Neuronal stem cell (in vitro differentiated cells): ENCODE measurements at regions not wholly inside any gene's neighbourhood (a gene's known extent, or its start where the extent isn't known, plus 50 kb on each side); places are given as distances from the start of the nearest gene placed in this dataset.

Experiments used
- DNase-seq: peaks from one replicate; pipeline ENCODE4 v3.0.0-alpha.2; 2013; ENCODE audit warnings: low spot score
- H2AFZ ChIP-seq: one replicate; pipeline ENCODE4 v1.6.1; 2013; ENCODE audit warnings: mild to moderate bottlenecking, low read length, inconsistent platforms
- H2AK5ac ChIP-seq: 2 replicates; pipeline ENCODE4 v1.6.1; 2013; ENCODE audit warnings: low read depth, mild to moderate bottlenecking, inconsistent platforms, low read length, moderate library complexity, mixed read lengths
- H2BK120ac ChIP-seq: 2 replicates; pipeline ENCODE4 v1.6.1; 2013; ENCODE audit warnings: low read depth, mild to moderate bottlenecking, inconsistent platforms, low read length, moderate library complexity, mixed read lengths
- H2BK12ac ChIP-seq: one replicate; pipeline ENCODE4 v1.6.1; 2013; ENCODE audit warnings: low read length, inconsistent platforms
- H2BK15ac ChIP-seq: 2 replicates; pipeline ENCODE4 v1.6.1; 2013; ENCODE audit warnings: mild to moderate bottlenecking, low read length, inconsistent platforms, mixed read lengths
- H2BK5ac ChIP-seq: one replicate; pipeline ENCODE4 v1.6.1; 2013; ENCODE audit warnings: inconsistent platforms, mild to moderate bottlenecking, low read length, moderate library complexity
- H3K14ac ChIP-seq: one replicate; pipeline ENCODE4 v1.6.1; 2013; ENCODE audit warnings: low read length, inconsistent platforms
- H3K18ac ChIP-seq: 2 replicates; pipeline ENCODE4 v1.6.1; 2013; ENCODE audit warnings: low read length, inconsistent platforms
- H3K23ac ChIP-seq: 2 replicates; pipeline ENCODE4 v1.6.1; 2013; ENCODE audit warnings: low read depth, mild to moderate bottlenecking, mixed read lengths, low read length, inconsistent platforms; ENCODE audit not compliant: poor library complexity
- H3K27ac ChIP-seq: replicated peaks from 3 replicates; pipeline ENCODE4 v1.5.1; 2013; ENCODE audit warnings: low read length, inconsistent platforms
- H3K27me3 ChIP-seq, 3 experiments: 2 replicates each; pipeline ENCODE4 v1.6.1; 2013; ENCODE audit warnings: low read length in 3 of 3, mild to moderate bottlenecking in 2 of 3, inconsistent platforms in 1 of 3, low read depth in 1 of 3, mixed read lengths in 1 of 3, moderate library complexity in 1 of 3; ENCODE audit not compliant: control insufficient read depth in 3 of 3, insufficient read depth in 3 of 3
- H3K36me3 ChIP-seq, 2 donors: replicated peaks in 1 of 2; 2 replicates each; pipeline ENCODE4 v1.6.1; 2013; ENCODE audit warnings: low read length in 2 of 2; ENCODE audit not compliant: control insufficient read depth in 2 of 2, insufficient read depth in 2 of 2
- H3K4ac ChIP-seq: 2 replicates; pipeline ENCODE4 v1.6.1; 2013; ENCODE audit warnings: inconsistent platforms, mild to moderate bottlenecking, low read length, moderate library complexity
- H3K4me1 ChIP-seq, 2 donors: 1 replicate in 1 of 2; 2 replicates in 1 of 2; pipeline ENCODE4 v1.6.1; 2013; ENCODE audit warnings: low read length in 2 of 2, low read depth in 1 of 2; ENCODE audit not compliant: control insufficient read depth in 2 of 2, insufficient read depth in 1 of 2
- H3K4me2 ChIP-seq: one replicate; pipeline ENCODE4 v1.6.1; 2013; ENCODE audit warnings: mild to moderate bottlenecking, low read length, inconsistent platforms; ENCODE audit not compliant: insufficient read depth, poor library complexity, severe bottlenecking
- H3K4me3 ChIP-seq, 2 donors: 2 replicates each; pipeline ENCODE4 v1.5.1; 2013; ENCODE audit warnings: low read length in 2 of 2, mild to moderate bottlenecking in 2 of 2, inconsistent platforms in 1 of 2, moderate library complexity in 1 of 2
- H3K79me1 ChIP-seq: one replicate; pipeline ENCODE4 v1.6.1; 2013; ENCODE audit warnings: low read depth, mild to moderate bottlenecking, inconsistent platforms, low read length, moderate library complexity
- H3K9ac ChIP-seq: one replicate; pipeline ENCODE4 v1.6.1; 2013; ENCODE audit warnings: mild to moderate bottlenecking, low read depth, low read length, inconsistent platforms; ENCODE audit not compliant: poor library complexity
- H3K9me3 ChIP-seq, 2 donors: replicated peaks in 1 of 2; 2 replicates each; pipeline versions ENCODE3 to v1.6.1; 2013; ENCODE audit warnings: low read length in 2 of 2, mild to moderate bottlenecking in 2 of 2, inconsistent platforms in 1 of 2, low read depth in 1 of 2, mixed read lengths in 1 of 2, moderate library complexity in 1 of 2; ENCODE audit not compliant: control insufficient read depth in 2 of 2, insufficient read depth in 1 of 2
- H4K8ac ChIP-seq: one replicate; pipeline ENCODE4 v1.6.1; 2013; ENCODE audit warnings: low read depth, mild to moderate bottlenecking, inconsistent platforms, low read length, moderate library complexity
- H4K91ac ChIP-seq: one replicate; pipeline ENCODE4 v1.6.1; 2013; ENCODE audit warnings: low read length, low read depth, mild to moderate bottlenecking, inconsistent platforms; ENCODE audit not compliant: poor library complexity
- WGBS, 2 donors: extraction: QIAGEN DNeasy Blood & Tissue Kit; methylation state at CpG; one replicate each; pipeline ENCODE4 v1.1.7; 2013; ENCODE audit warnings: missing lambda C conversion rate in 2 of 2, mixed read lengths in 1 of 2; ENCODE audit not compliant: insufficient read length in 2 of 2, insufficient replicate concordance in 1 of 2; ENCODE audit errors: extremely low coverage in 2 of 2; 5-methylcytosine and 5-hydroxymethylcytosine counted together

- no peak overlapping the region for H4K91ac ChIP-seq
- H3K14ac ChIP-seq: no peak overlapping the region
- no peak overlapping the region for H2AK5ac ChIP-seq
- no peak overlapping the region for H4K8ac ChIP-seq
- H3K18ac ChIP-seq: no peak overlapping the region
- no peaks in the 10 kb centered on the region for H3K79me1 ChIP-seq
- H3K27me3 ChIP-seq: no peaks in the 10 kb centered on the region
- no peak overlapping the region for H2BK15ac ChIP-seq
- no peak for DNase-seq
- H2BK120ac ChIP-seq: no peak overlapping the region
- H3K4ac ChIP-seq: no peak overlapping the region
- no peak overlapping the region for H2AFZ ChIP-seq
- no peaks in the 10 kb centered on the region for H3K4me1 ChIP-seq
- no peak overlapping the region for H3K4me2 ChIP-seq
- H2BK12ac ChIP-seq: no peak overlapping the region
- H2BK5ac ChIP-seq: no peak overlapping the region
- no peak overlapping the region for H3K9ac ChIP-seq
- no peak overlapping the region for H3K4me3 ChIP-seq
- H3K36me3 ChIP-seq: no peaks in the 10 kb centered on the region
- WGBS, 2 donors: no CpG with 5 or more reads among the region's 3 CpGs
- no peak overlapping the region for H3K23ac ChIP-seq
- H3K9me3 ChIP-seq: peaks cover 0 to 2% of the 10 kb centered on the region in 2 donors
- H3K27ac ChIP-seq: no peak overlapping the region
Observed at GRCh38 chr10:30542895-30543288, 86.7 kb downstream of the LYZL2 start.

GRCh38 chr10:30542001-30542894, 87.3 kb downstream of the LYZL2 start:
- no peak overlapping the region for H2BK120ac ChIP-seq

GRCh38 chr10:30540276-30540675, 89.3 kb downstream of the LYZL2 start:
- Histone ChIP-seq H3K14ac (no peak overlapping the region), H3K36me3 (no peaks in the 10 kb centered on the region), H2BK15ac (no peak overlapping the region), H3K79me1 (no peaks in the 10 kb centered on the region), H3K4me3 (no peak overlapping the region), H3K27me3 (no peaks in the 10 kb centered on the region), H2BK12ac (no peak overlapping the region), H3K4me2 (no peak overlapping the region), H3K4me1 (no peaks in the 10 kb centered on the region), H3K4ac (no peak overlapping the region), H3K18ac (no peak overlapping the region), H3K23ac (no peak overlapping the region), H4K8ac (no peak overlapping the region), H3K27ac (no peak overlapping the region), H2AFZ (no peak overlapping the region), H2BK120ac (no peak overlapping the region), H3K9me3 (peaks cover 0 to 2% of the 10 kb centered on the region in 2 donors), H4K91ac (no peak overlapping the region), H2BK5ac (no peak overlapping the region), H2AK5ac (no peak overlapping the region), H3K9ac (no peak overlapping the region)
- no CpG with 5 or more reads among the region's 2 CpGs for WGBS, 2 donors
- no peak for DNase-seq

More at GRCh38 chr10:30542001-30542894, 87.3 kb downstream of the LYZL2 start:
- Histone ChIP-seq H3K27me3 (no peaks in the 10 kb centered on the region), H2AK5ac (no peak overlapping the region), H3K23ac (no peak overlapping the region), H3K4me3 (no peak overlapping the region), H3K27ac (no peak overlapping the region), H3K79me1 (no peaks in the 10 kb centered on the region), H2BK15ac (no peak overlapping the region), H3K4ac (no peak overlapping the region), H4K8ac (no peak overlapping the region), H3K18ac (no peak overlapping the region), H4K91ac (no peak overlapping the region), H2BK12ac (no peak overlapping the region), H3K36me3 (no peaks in the 10 kb centered on the region), H3K9ac (no peak overlapping the region), H3K4me1 (no peaks in the 10 kb centered on the region), H3K4me2 (no peak overlapping the region), H2BK5ac (no peak overlapping the region), H2AFZ (no peak overlapping the region), H3K14ac (no peak overlapping the region), H3K9me3 (peaks cover 0 to 2% of the 10 kb centered on the region in 2 donors)
- WGBS, 2 donors: no CpG with 5 or more reads among the region's 14 CpGs
- DNase-seq: no peak

GRCh38 chr10:30538086-30538485, 91.5 kb downstream of the LYZL2 start:
- H3K4me3 ChIP-seq: no peak overlapping the region
- no peak overlapping the region for H3K23ac ChIP-seq
- no peak overlapping the region for H3K4me2 ChIP-seq
- H4K91ac ChIP-seq: no peak overlapping the region
- DNase-seq: no peak
- no peak overlapping the region for H2BK15ac ChIP-seq
- H2BK5ac ChIP-seq: no peak overlapping the region
- H2AK5ac ChIP-seq: no peak overlapping the region
- no peaks in the 10 kb centered on the region for H3K27me3 ChIP-seq
- H3K18ac ChIP-seq: no peak overlapping the region
- no peak overlapping the region for H2AFZ ChIP-seq
- H3K36me3 ChIP-seq: no peaks in the 10 kb centered on the region
- no peak overlapping the region for H2BK120ac ChIP-seq
- no CpG with 5 or more reads among the region's 4 CpGs for whole genome bisulfite sequencing, 2 donors
- H3K14ac ChIP-seq: no peak overlapping the region
- no peaks in the 10 kb centered on the region for H3K4me1 ChIP-seq
- no peak overlapping the region for H3K4ac ChIP-seq
- peaks cover 0 to 2% of the 10 kb centered on the region in 2 donors for H3K9me3 ChIP-seq
- H3K9ac ChIP-seq: no peak overlapping the region
- no peak overlapping the region for H3K27ac ChIP-seq
- no peak overlapping the region for H4K8ac ChIP-seq
- H2BK12ac ChIP-seq: no peak overlapping the region
- H3K79me1 ChIP-seq: no peaks in the 10 kb centered on the region
